Brain microvascular endothelial cell (primary cell): ENCODE measurements at regions not wholly inside any gene's neighbourhood (a gene's known extent, or its start where the extent isn't known, plus 50 kb on each side); places are given as distances from the start of the nearest gene placed in this dataset.

Experiments used
- DNase-seq: peaks from one replicate; pipeline ENCODE4 v3.0.0-alpha.2; 2020
- H3K27ac ChIP-seq: fragments of 250-450 bp; sonication (Bioruptor Pico); 2 replicates; pipeline ENCODE4 v1.5.1; 2020; ENCODE audit warnings: mild to moderate bottlenecking, moderate library complexity
- H3K27me3 ChIP-seq: fragments of 250-450 bp; sonication (Bioruptor Pico); replicated peaks from 2 replicates; pipeline ENCODE4 v1.5.1; 2020; ENCODE audit warnings: mild to moderate bottlenecking
- H3K36me3 ChIP-seq: fragments of 250-450 bp; sonication (Bioruptor Pico); replicated peaks from 2 replicates; pipeline ENCODE4 v1.5.1; 2020; ENCODE audit warnings: mild to moderate bottlenecking
- H3K4me3 ChIP-seq: 2 replicates; pipeline ENCODE4 v1.5.1; 2011; ENCODE audit warnings: low read depth, mild to moderate bottlenecking, control low read depth, low read length, moderate library complexity
- in situ Hi-C: cut with HindIII; loops from 2 replicates; pipeline ENCODE4 v1.10.0; 2017; ENCODE audit warnings: low sequenced_read_pairs, low pct_ligation_motif_present
- TF ChIP-seq, protein P1 (sequence below): IDR thresholded peaks from 2 replicates; pipeline ENCODE4 v1.5.1; 2011; ENCODE audit warnings: low read depth, mild to moderate bottlenecking, moderate library complexity, low read length, control low read depth, inconsistent platforms; ENCODE audit errors: missing control alignments

- Histone ChIP-seq H3K36me3 (no peaks in the 10 kb centered on the region), H3K27me3 (no peaks in the 10 kb centered on the region), H3K27ac (no peak overlapping the region), H3K4me3 (no peak overlapping the region)
- in situ Hi-C loops, result no loop called here
- DNase-seq, result no peak
- TF ChIP-seq, protein P1, sequence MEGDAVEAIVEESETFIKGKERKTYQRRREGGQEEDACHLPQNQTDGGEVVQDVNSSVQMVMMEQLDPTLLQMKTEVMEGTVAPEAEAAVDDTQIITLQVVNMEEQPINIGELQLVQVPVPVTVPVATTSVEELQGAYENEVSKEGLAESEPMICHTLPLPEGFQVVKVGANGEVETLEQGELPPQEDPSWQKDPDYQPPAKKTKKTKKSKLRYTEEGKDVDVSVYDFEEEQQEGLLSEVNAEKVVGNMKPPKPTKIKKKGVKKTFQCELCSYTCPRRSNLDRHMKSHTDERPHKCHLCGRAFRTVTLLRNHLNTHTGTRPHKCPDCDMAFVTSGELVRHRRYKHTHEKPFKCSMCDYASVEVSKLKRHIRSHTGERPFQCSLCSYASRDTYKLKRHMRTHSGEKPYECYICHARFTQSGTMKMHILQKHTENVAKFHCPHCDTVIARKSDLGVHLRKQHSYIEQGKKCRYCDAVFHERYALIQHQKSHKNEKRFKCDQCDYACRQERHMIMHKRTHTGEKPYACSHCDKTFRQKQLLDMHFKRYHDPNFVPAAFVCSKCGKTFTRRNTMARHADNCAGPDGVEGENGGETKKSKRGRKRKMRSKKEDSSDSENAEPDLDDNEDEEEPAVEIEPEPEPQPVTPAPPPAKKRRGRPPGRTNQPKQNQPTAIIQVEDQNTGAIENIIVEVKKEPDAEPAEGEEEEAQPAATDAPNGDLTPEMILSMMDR, result no peak
Measured at GRCh38 chr9:113741886-113742854, 133.9 kb upstream of the ZNF618 start.

DNA sequence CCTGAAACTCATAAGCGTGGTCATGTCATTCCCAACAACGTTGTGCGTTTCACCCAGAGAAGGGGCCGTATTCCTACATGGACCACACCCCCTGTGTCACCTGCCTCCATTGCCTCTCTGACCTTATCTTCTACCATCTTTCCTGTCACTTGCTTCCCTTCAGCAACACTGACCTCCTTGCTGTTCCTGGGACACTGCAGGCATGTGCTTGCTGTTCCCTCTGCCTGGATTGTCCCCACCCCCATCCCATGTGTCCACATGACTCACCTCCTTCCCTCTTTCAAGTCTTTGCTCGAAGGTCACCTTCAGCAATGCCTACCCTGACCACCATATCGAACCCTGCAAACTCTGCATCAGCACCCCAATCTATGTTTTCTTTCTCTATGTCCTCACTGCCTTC lies 133.2 kb upstream of the ZNF618 start:
- TF ChIP-seq, protein P1, result no peak

GRCh38 chr9:113746486-113746885 lies 129.6 kb upstream of the ZNF618 start:
- Histone ChIP-seq H3K36me3 (no peaks in the 10 kb centered on the region), H3K27ac (no peak overlapping the region), H3K27me3 (no peaks in the 10 kb centered on the region), H3K4me3 (no peak overlapping the region)
- TF ChIP-seq, protein P1, result no peak
- in situ Hi-C loops, result no loop called here
- DNase-seq, result no peak

More for the DNA sequence above, 133.2 kb upstream of the ZNF618 start:
- no peaks in the 10 kb centered on the region for H3K27me3 ChIP-seq
- no peaks in the 10 kb centered on the region for H3K36me3 ChIP-seq
- in situ Hi-C loops, result no loop called here
- H3K27ac ChIP-seq, result no peak overlapping the region
- H3K4me3 ChIP-seq, result no peak overlapping the region
- DNase-seq, result no peak

DNA sequence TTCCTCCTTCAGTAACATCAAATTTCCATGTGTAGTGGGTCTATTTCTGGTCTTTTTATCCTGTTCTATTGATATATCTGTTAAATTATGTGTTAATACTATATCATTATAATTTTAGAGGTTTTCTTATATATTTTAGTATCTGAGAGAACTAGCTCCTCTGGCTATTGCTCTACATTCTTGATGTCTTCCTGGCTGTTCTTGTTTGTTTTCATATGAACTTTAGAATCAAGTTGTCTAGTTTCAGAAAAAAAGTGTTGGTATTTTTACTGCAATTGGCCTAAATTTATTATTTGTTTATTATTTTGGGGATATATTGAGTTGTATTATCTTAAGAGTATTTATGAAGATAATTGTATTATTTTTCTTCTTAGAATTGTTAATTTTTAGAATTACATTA lies 128.0 kb upstream of the ZNF618 start:
- Histone ChIP-seq H3K27ac (no peak overlapping the region), H3K27me3 (no peaks in the 10 kb centered on the region), H3K4me3 (no peak overlapping the region), H3K36me3 (no peaks in the 10 kb centered on the region)
- DNase-seq, result no peak
- in situ Hi-C loops, result no loop called here
- TF ChIP-seq, protein P1, result no peak

- in situ Hi-C loops, result no loop called here
- no peak overlapping the region for H3K27ac ChIP-seq
- no peak for DNase-seq
- TF ChIP-seq, protein P1, result no peak
- H3K4me3 ChIP-seq, result no peak overlapping the region
- no peaks in the 10 kb centered on the region for H3K36me3 ChIP-seq
- H3K27me3 ChIP-seq, result no peaks in the 10 kb centered on the region
Measured at GRCh38 chr9:113753398-113754119, 122.5 kb upstream of the ZNF618 start.
